ENCODE measurements at regions not wholly inside any gene's neighbourhood (a gene's known extent, or its start where the extent isn't known, plus 50 kb on each side); places are given as distances from the start of the nearest gene placed in this dataset.
A peak's percentile ranks its signal among the peaks of the same experiment; 100 is the strongest.

- Histone ChIP-seq H3K4me2 (no peak overlapping the region), H3K27me3 (no peaks in the 10 kb centered on the region), H3K4me3 (no peak overlapping the region), H2AFZ (no peak overlapping the region), H4K20me1 (ENCODE audit: insufficient read depth, poor library complexity, severe bottlenecking) (no peaks in the 10 kb centered on the region), H3K9me2 (replicated peaks; ENCODE audit: insufficient read depth) (no peaks in the 10 kb centered on the region), H3K27ac (peak overlapping the region; percentile 81), H3K79me2 (no peaks in the 10 kb centered on the region), H3K9me3 (ENCODE audit: low read depth) (peaks cover 7% of the 10 kb centered on the region), H3K36me3 (replicated peaks; ENCODE audit: insufficient read depth, low read depth) (no peaks in the 10 kb centered on the region), H3K4me1 (ENCODE audit: insufficient read depth) (peaks cover 28% of the 10 kb centered on the region)
- DNase-seq (ENCODE audit: low spot score), result no peak
- WGBS (ENCODE audit: low lambda C conversion rate, missing lambda C conversion rate), result 84% methylated on average over 6 of the region's 6 CpGs
- no peak for TF ChIP-seq EZH2 (IDR thresholded peaks at IDR 0.05; ENCODE audit: borderline replicate concordance)
- TF ChIP-seq EZH2phosphoT487 (IDR thresholded peaks at IDR 0.05; ENCODE audit: low read depth, severe bottlenecking, unreplicated experiment), result no peak
- TF ChIP-seq CTCF (IDR thresholded peaks at IDR 0.05; ENCODE audit: poor library complexity), result no peak
Measured at GRCh38 chr1:228957535-228957934, 222.3 kb downstream of the RHOU start.

- DNase-seq (ENCODE audit: low spot score), result peak; percentile 32
- no peak overlapping the region for H3K4me2 ChIP-seq
- H3K9me3 ChIP-seq (ENCODE audit: low read depth), result peaks cover 7% of the 10 kb centered on the region
- no peak for TF ChIP-seq CTCF (IDR thresholded peaks at IDR 0.05; ENCODE audit: poor library complexity)
- TF ChIP-seq EZH2phosphoT487 (IDR thresholded peaks at IDR 0.05; ENCODE audit: low read depth, severe bottlenecking, unreplicated experiment), result no peak
- no peak for TF ChIP-seq EZH2 (IDR thresholded peaks at IDR 0.05; ENCODE audit: borderline replicate concordance)
- whole genome bisulfite sequencing (ENCODE audit: low lambda C conversion rate, missing lambda C conversion rate), result 51% methylated on average over 4 of the region's 4 CpGs
- H2AFZ ChIP-seq, result peak overlapping the region; percentile 2
- H3K4me1 ChIP-seq (ENCODE audit: insufficient read depth), result peaks cover 28% of the 10 kb centered on the region
- H3K4me3 ChIP-seq, result no peak overlapping the region
- H3K9me2 ChIP-seq (replicated peaks; ENCODE audit: insufficient read depth), result no peaks in the 10 kb centered on the region
- H3K27me3 ChIP-seq, result no peaks in the 10 kb centered on the region
- H3K79me2 ChIP-seq, result no peaks in the 10 kb centered on the region
- H4K20me1 ChIP-seq (ENCODE audit: insufficient read depth, poor library complexity, severe bottlenecking), result no peaks in the 10 kb centered on the region
- H3K36me3 ChIP-seq (replicated peaks; ENCODE audit: insufficient read depth, low read depth), result no peaks in the 10 kb centered on the region
- H3K27ac ChIP-seq, result peak overlapping the region; percentile 81
Measured at GRCh38 chr1:228958121-228958520, 222.8 kb downstream of the RHOU start.

- no peaks in the 10 kb centered on the region for H3K27me3 ChIP-seq
- no peak for DNase-seq (ENCODE audit: low spot score)
- no peak overlapping the region for H3K4me2 ChIP-seq
- WGBS (ENCODE audit: low lambda C conversion rate, missing lambda C conversion rate), result 55% methylated on average over 2 of the region's 2 CpGs
- peak overlapping the region; percentile 81 for H3K27ac ChIP-seq
- H4K20me1 ChIP-seq (ENCODE audit: insufficient read depth, poor library complexity, severe bottlenecking), result no peaks in the 10 kb centered on the region
- H3K9me2 ChIP-seq (replicated peaks; ENCODE audit: insufficient read depth), result no peaks in the 10 kb centered on the region
- H3K79me2 ChIP-seq, result no peaks in the 10 kb centered on the region
- H3K4me1 ChIP-seq (ENCODE audit: insufficient read depth), result peaks cover 31% of the 10 kb centered on the region
- TF ChIP-seq EZH2phosphoT487 (IDR thresholded peaks at IDR 0.05; ENCODE audit: low read depth, severe bottlenecking, unreplicated experiment), result no peak
- TF ChIP-seq CTCF (IDR thresholded peaks at IDR 0.05; ENCODE audit: poor library complexity), result no peak
- no peak for TF ChIP-seq EZH2 (IDR thresholded peaks at IDR 0.05; ENCODE audit: borderline replicate concordance)
- H2AFZ ChIP-seq, result peak overlapping the region; percentile 2
- peaks cover 7% of the 10 kb centered on the region for H3K9me3 ChIP-seq (ENCODE audit: low read depth)
- H3K4me3 ChIP-seq, result no peak overlapping the region
- no peaks in the 10 kb centered on the region for H3K36me3 ChIP-seq (replicated peaks; ENCODE audit: insufficient read depth, low read depth)
Measured at GRCh38 chr1:228958741-228959140, 223.5 kb downstream of the RHOU start.

- no peak for DNase-seq (ENCODE audit: low spot score)
- WGBS (ENCODE audit: low lambda C conversion rate, missing lambda C conversion rate), result 76% methylated on average over 5 of the region's 5 CpGs
- no peak overlapping the region for H2AFZ ChIP-seq
Measured at GRCh38 chr1:228960705-228961104, 225.4 kb downstream of the RHOU start.

More at GRCh38 chr1:228960705-228961104, 225.4 kb downstream of the RHOU start:
- Histone ChIP-seq H3K27me3 (no peaks in the 10 kb centered on the region), H3K36me3 (replicated peaks; ENCODE audit: insufficient read depth, low read depth) (no peaks in the 10 kb centered on the region), H3K79me2 (no peaks in the 10 kb centered on the region), H3K9me3 (ENCODE audit: low read depth) (no peaks in the 10 kb centered on the region), H3K4me2 (no peak overlapping the region), H4K20me1 (ENCODE audit: insufficient read depth, poor library complexity, severe bottlenecking) (no peaks in the 10 kb centered on the region), H3K4me1 (ENCODE audit: insufficient read depth) (peaks cover 43% of the 10 kb centered on the region), H3K27ac (no peak overlapping the region), H3K4me3 (no peak overlapping the region), H3K9me2 (replicated peaks; ENCODE audit: insufficient read depth) (no peaks in the 10 kb centered on the region)
- TF ChIP-seq EZH2 (IDR thresholded peaks at IDR 0.05; ENCODE audit: borderline replicate concordance) (no peak), CTCF (IDR thresholded peaks at IDR 0.05; ENCODE audit: poor library complexity) (no peak), EZH2phosphoT487 (IDR thresholded peaks at IDR 0.05; ENCODE audit: low read depth, severe bottlenecking, unreplicated experiment) (no peak)

All from hepatocyte (in vitro differentiated cells).